Uterus (tissue), 3 donors: ENCODE measurements at regions not wholly inside any gene's neighbourhood (a gene's known extent, or its start where the extent isn't known, plus 50 kb on each side); places are given as distances from the start of the nearest gene placed in this dataset. TPM values are rescaled to one million over a fixed set of nuclear protein-coding genes. Genes with fewer than 3 reads are reported as not detected.

Experiments used
- DNase-seq, 2 donors: peaks; one replicate each; pipeline ENCODE4 v3.0.0-alpha.2; 2019 to 2020
- H3K27ac ChIP-seq, 2 donors: fragments of 200-600 bp; sonication (generic); 1 replicate in 1 of 2; 2 replicates in 1 of 2; pipeline ENCODE4 v1.5.1; 2016 to 2018
- H3K27me3 ChIP-seq, 2 donors: fragments of 200-600 bp; sonication (generic); one replicate each; pipeline ENCODE4 v1.5.1; 2018 to 2019; ENCODE audit warnings: control low read depth in 1 of 2
- H3K36me3 ChIP-seq, 2 donors: fragments of 200-600 bp; sonication (generic); one replicate each; pipeline ENCODE4 v1.5.1; 2019; ENCODE audit warnings: control low read depth in 1 of 2
- H3K4me1 ChIP-seq, 2 donors: fragments of 200-600 bp; sonication (generic); one replicate each; pipeline ENCODE4 v1.5.1; 2018 to 2019; ENCODE audit warnings: control low read depth in 1 of 2
- H3K4me3 ChIP-seq, 2 donors: fragments of 200-600 bp; sonication (generic); 1 replicate in 1 of 2; 2 replicates in 1 of 2; pipeline ENCODE4 v1.5.1; 2018 to 2019; ENCODE audit warnings: mild to moderate bottlenecking in 1 of 2
- H3K9me3 ChIP-seq, 2 donors: fragments of 200-600 bp; sonication (generic); one replicate each; pipeline ENCODE4 v1.5.1; 2019; ENCODE audit warnings: control low read depth in 1 of 2
- POLR2A ChIP-seq, 2 donors: fragments of 450-650 bp; IDR thresholded peaks; one replicate each; pipeline ENCODE4 v1.6.1; 2016; ENCODE audit warnings: antibody characterized with exemption in 2 of 2, mild to moderate bottlenecking in 1 of 2, moderate library complexity in 1 of 2
- intact Hi-C: fragments of 100-400 bp; cut with DNase I; formaldehyde crosslinking; loops from one replicate; pipeline ENCODE4 v1.15.1; 2023; ENCODE audit warnings: low total_unique reads
- small RNA-seq: library from RNA; depleted of rRNA; stranded (forward); fragments of <200 nt; gene quantifications from one replicate; pipeline ENCODE3, GENCODE V24; 2016
- TF ChIP-seq, protein P1 (sequence below), 4 experiments: fragments of 200-600 bp in 2 of 4; fragments of 450-650 bp in 2 of 4; sonication (generic) in 2 of 4; IDR thresholded peaks; one replicate each; pipeline ENCODE4 v1.5.1; 2016 to 2019; ENCODE audit warnings: antibody characterized with exemption in 4 of 4, mild to moderate bottlenecking in 2 of 4, moderate library complexity in 1 of 4
- donor health status: DM: yes; HTN: yes; CAD: no.

DNA sequence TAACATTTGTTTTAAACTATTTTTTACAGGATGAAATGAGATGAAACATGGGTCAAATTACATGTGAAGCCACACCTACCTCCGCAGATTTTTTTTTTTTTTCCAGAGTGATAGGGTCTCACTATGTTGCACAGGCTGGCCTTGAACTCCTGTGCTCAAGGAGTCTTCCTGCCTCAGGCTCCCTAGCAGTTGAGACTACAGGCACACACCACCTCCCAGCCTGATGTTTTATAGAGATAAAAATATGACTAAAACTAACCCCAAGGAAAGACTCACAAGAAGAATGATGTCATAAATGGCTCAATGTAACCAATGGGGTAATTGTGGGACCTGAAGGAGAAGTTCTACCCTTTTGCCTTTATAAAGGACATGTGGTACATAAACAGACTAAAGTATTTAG lies 52.3 kb upstream of the SOX6 start:
- no peak for TF ChIP-seq POLR2A (IDR thresholded peaks at IDR 0.05)
- TF ChIP-seq, protein P1, sequence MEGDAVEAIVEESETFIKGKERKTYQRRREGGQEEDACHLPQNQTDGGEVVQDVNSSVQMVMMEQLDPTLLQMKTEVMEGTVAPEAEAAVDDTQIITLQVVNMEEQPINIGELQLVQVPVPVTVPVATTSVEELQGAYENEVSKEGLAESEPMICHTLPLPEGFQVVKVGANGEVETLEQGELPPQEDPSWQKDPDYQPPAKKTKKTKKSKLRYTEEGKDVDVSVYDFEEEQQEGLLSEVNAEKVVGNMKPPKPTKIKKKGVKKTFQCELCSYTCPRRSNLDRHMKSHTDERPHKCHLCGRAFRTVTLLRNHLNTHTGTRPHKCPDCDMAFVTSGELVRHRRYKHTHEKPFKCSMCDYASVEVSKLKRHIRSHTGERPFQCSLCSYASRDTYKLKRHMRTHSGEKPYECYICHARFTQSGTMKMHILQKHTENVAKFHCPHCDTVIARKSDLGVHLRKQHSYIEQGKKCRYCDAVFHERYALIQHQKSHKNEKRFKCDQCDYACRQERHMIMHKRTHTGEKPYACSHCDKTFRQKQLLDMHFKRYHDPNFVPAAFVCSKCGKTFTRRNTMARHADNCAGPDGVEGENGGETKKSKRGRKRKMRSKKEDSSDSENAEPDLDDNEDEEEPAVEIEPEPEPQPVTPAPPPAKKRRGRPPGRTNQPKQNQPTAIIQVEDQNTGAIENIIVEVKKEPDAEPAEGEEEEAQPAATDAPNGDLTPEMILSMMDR (IDR thresholded peaks at IDR 0.05), result no peak
- intact Hi-C loops, result no loop called here
- Histone ChIP-seq H3K4me1 (no peaks in the 10 kb centered on the region), H3K4me3 (no peak overlapping the region), H3K36me3 (no peaks in the 10 kb centered on the region), H3K27me3 (no peaks in the 10 kb centered on the region), H3K9me3 (no peaks in the 10 kb centered on the region), H3K27ac (no peak overlapping the region)
- no peak for DNase-seq

GRCh38 chr11:16406226-16406625 lies 49.9 kb upstream of the SOX6 start:
- no peak for TF ChIP-seq POLR2A (IDR thresholded peaks at IDR 0.05)
- TF ChIP-seq, protein P1 (IDR thresholded peaks at IDR 0.05), result no peak
- Histone ChIP-seq H3K4me3 (no peak overlapping the region), H3K27ac (no peak overlapping the region), H3K9me3 (no peaks in the 10 kb centered on the region), H3K27me3 (no peaks in the 10 kb centered on the region), H3K4me1 (no peaks in the 10 kb centered on the region), H3K36me3 (no peaks in the 10 kb centered on the region)
- DNase-seq, result no peak
- intact Hi-C loops, result no loop called here

Small RNA genes in the stretch of these regions (small RNA-seq; reads per million reads assigned to genes)
- gene RN7SL188P, result not detected
